GM12873 (cell line): ENCODE measurements at regions not wholly inside any gene's neighbourhood (a gene's known extent, or its start where the extent isn't known, plus 50 kb on each side); places are given as distances from the start of the nearest gene placed in this dataset.

Experiments
- CTCF ChIP-seq: IDR thresholded peaks from 2 replicates; pipeline ENCODE4 v1.5.1; 2012; ENCODE audit warnings: low read depth, mild to moderate bottlenecking, moderate library complexity, low read length, control low read depth; ENCODE audit not compliant: insufficient read depth; ENCODE audit errors: missing control alignments

GRCh38 chr12:63038713-63039100 lies 103.8 kb upstream of the PPM1H start:
- TF ChIP-seq CTCF: no peak

- no peak for TF ChIP-seq CTCF
Measured at GRCh38 chr12:63037746-63038712, 103.1 kb upstream of the PPM1H start.

- TF ChIP-seq CTCF: no peak
Measured at GRCh38 chr12:63036974-63037335, 102.0 kb upstream of the PPM1H start.

GRCh38 chr12:63036216-63036973 lies 101.4 kb upstream of the PPM1H start:
- TF ChIP-seq CTCF: no peak

GRCh38 chr12:63034601-63035000 lies 99.7 kb upstream of the PPM1H start:
- no peak for TF ChIP-seq CTCF

GRCh38 chr12:63029676-63030075 lies 94.7 kb upstream of the PPM1H start:
- TF ChIP-seq CTCF: no peak

GRCh38 chr12:63028951-63029350 lies 94.0 kb upstream of the PPM1H start:
- TF ChIP-seq CTCF: no peak
